ENCODE measurements at regions not wholly inside any gene's neighbourhood (a gene's known extent, or its start where the extent isn't known, plus 50 kb on each side); places are given as distances from the start of the nearest gene placed in this dataset.

DNA sequence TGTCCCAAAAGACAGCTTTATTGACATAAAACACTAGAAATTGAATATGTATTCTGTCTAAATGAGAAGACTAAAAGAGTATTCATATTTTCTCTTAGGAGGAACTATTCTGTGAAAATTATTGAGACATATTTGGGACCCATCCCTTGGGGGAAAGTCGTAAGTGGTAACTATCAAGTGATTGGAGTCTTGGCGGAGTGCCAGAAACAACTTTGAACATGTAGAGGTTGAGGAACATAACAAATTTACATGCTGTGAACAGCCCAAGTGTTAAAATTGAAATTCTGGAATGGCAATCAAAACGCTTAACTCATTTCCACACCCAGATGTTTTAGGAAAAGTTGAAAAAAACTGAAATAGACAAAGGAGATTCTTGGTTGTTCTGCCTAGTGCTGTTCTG is 1034.6 kb downstream of the NSUN3 start:
- Histone ChIP-seq H4K20me1 (replicated peaks in 1 of 2; ENCODE audit: control insufficient read depth in 1 of 2, insufficient read depth in 2 of 2, low read length in 2 of 2) (no peaks in the 10 kb centered on the region), H3K23me2 (ENCODE audit: low read depth, low read length) (no peaks in the 10 kb centered on the region), H2BK20ac (ENCODE audit: low read length) (no peak overlapping the region), H4K5ac (ENCODE audit: insufficient read length, low read depth, low read length) (no peak overlapping the region), H3K4me2 (ENCODE audit: insufficient read depth in 1 of 2, low read depth in 2 of 2, low read length in 2 of 2) (no peak overlapping the region), H4K8ac (ENCODE audit: extremely low read depth, insufficient read depth, low read length) (no peak overlapping the region), H2AK5ac (ENCODE audit: low read depth, low read length) (no peak overlapping the region), H3K14ac (ENCODE audit: insufficient read length) (no peak overlapping the region), H3K36me3 (ENCODE audit: control insufficient read depth in 2 of 4, insufficient read depth in 4 of 4, low read length in 3 of 4) (no peaks in the 10 kb centered on the region), H2BK5ac (ENCODE audit: low read depth, low read length) (no peak overlapping the region), H3K56ac (replicated peaks; ENCODE audit: insufficient read length, low read depth, low read length) (no peak overlapping the region), H3K4me1 (replicated peaks in 1 of 4; ENCODE audit: control insufficient read depth in 3 of 4, insufficient read depth in 4 of 4, low read length in 3 of 4) (no peaks in the 10 kb centered on the region), H3K4me3 (ENCODE audit: extremely low read depth in 1 of 4, insufficient read depth in 2 of 4, low read depth in 3 of 4, low read length in 4 of 4) (no peak overlapping the region), H2BK120ac (replicated peaks; ENCODE audit: low read depth, low read length) (no peak overlapping the region), H3K23ac (ENCODE audit: insufficient read length) (no peak overlapping the region), H3K79me2 (ENCODE audit: control insufficient read depth in 1 of 2, insufficient read depth in 2 of 2, low read length in 2 of 2) (no peaks in the 10 kb centered on the region), H2AFZ (ENCODE audit: low read length) (no peak overlapping the region), H3K27ac (ENCODE audit: low read depth, low read length) (no peak overlapping the region), H3K9me3 (ENCODE audit: insufficient read depth in 2 of 2, low read depth in 1 of 2, low read length in 1 of 2) (no peaks in the 10 kb centered on the region), H4K91ac (replicated peaks; ENCODE audit: insufficient read length, low read length) (no peak overlapping the region), H3K18ac (ENCODE audit: extremely low read depth, low read length) (no peak overlapping the region), H3K27me3 (replicated peaks in 1 of 4; ENCODE audit: control insufficient read depth in 3 of 4, extremely low read depth in 1 of 4, insufficient read depth in 3 of 4, low read length in 3 of 4) (no peaks in the 10 kb centered on the region), H2BK15ac (ENCODE audit: low read length) (no peak overlapping the region), H2BK12ac (ENCODE audit: low read depth, low read length) (no peak overlapping the region), H3K4ac (replicated peaks; ENCODE audit: insufficient read length, low read depth, low read length) (no peak overlapping the region), H3K79me1 (ENCODE audit: low read depth, low read length) (no peaks in the 10 kb centered on the region), H3K9ac (replicated peaks in 1 of 4; ENCODE audit: extremely low read depth in 1 of 4, low read depth in 3 of 4, low read length in 3 of 4) (no peak overlapping the region)
- TF ChIP-seq, protein P1, sequence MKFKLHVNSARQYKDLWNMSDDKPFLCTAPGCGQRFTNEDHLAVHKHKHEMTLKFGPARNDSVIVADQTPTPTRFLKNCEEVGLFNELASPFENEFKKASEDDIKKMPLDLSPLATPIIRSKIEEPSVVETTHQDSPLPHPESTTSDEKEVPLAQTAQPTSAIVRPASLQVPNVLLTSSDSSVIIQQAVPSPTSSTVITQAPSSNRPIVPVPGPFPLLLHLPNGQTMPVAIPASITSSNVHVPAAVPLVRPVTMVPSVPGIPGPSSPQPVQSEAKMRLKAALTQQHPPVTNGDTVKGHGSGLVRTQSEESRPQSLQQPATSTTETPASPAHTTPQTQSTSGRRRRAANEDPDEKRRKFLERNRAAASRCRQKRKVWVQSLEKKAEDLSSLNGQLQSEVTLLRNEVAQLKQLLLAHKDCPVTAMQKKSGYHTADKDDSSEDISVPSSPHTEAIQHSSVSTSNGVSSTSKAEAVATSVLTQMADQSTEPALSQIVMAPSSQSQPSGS (IDR thresholded peaks at IDR 0.05; ENCODE audit: low read length) = no peak
- TF ChIP-seq TCF12 (IDR thresholded peaks at IDR 0.05; ENCODE audit: low read depth, low read length) (no peak), HDAC6 (IDR thresholded peaks at IDR 0.05; ENCODE audit: low read depth, low read length) (no peak), NANOG (IDR thresholded peaks at IDR 0.05; ENCODE audit: insufficient read depth, low read depth, low read length, poor library complexity, severe bottlenecking) (no peak)
- DNase-seq (ENCODE audit: low read depth in 1 of 2, low spot score in 2 of 2) (no peak), FAIRE-seq (no peak)
- WGBS, 2 experiments (ENCODE audit: extremely low coverage in 1 of 2, insufficient coverage in 1 of 2, insufficient read length in 1 of 2, insufficient replicate concordance in 2 of 2, low coverage in 1 of 2, low lambda C conversion rate in 2 of 2, missing lambda C conversion rate in 1 of 2) = 87% methylated on average over 3 of the region's 3 CpGs; no CpG with 5 or more reads in 1 of the 2 experiments
- POLR2A ChIA-PET (ENCODE audit: partially characterized antibody) = no interaction called here
- CTCF ChIA-PET (ENCODE audit: partially characterized antibody) = no interaction called here

Measured in H1 (cell line).